ENCODE measurements at regions not wholly inside any gene's neighbourhood (a gene's known extent, or its start where the extent isn't known, plus 50 kb on each side); places are given as distances from the start of the nearest gene placed in this dataset.
"Not testable (repeated sequence)": the region's sequence is repeated elsewhere in the genome, so short reads cannot be mapped to it uniquely, and the experiment has no call there.

DNA sequence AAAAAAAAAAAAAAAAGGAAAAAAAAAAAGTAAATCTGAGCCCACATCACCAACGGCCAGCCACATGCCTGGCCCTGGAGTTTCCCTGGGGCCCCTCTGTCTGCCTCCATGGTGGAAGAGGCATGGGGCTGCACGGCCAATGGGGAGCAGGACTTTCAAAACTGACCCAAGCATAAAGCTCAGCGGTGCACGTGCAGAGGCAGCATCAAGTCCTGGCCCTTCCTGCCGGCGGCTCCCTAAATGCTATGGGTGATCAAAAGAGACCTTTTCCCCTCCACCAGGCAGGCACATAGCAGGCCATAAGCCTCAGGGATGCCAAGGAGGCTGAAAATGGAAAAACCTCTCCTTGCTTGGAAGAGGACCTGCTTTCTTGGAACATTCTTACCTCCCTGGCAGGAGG lies 94.3 kb downstream of the OAT start:
- DNase-seq = no peak

DNA sequence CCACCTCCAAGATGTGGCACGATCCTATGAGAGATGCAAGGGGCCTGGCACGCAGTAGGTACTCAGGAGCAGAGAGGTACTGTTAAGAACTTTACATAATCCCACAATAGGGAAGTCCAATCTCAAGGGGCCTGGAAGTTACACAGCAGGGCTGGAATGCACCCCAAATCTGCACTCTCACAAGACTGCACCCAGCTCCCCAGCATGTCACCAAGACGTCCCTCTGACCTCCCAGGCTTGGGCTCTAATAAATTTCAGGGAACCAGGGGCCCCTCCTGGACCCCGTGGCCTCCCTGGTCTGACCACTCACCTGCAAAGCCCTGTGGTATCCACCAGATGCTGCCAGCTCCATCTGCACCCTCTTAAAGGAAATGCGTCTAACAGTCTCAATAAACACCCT lies 94.9 kb downstream of the OAT start:
- DNase-seq = no peak

DNA sequence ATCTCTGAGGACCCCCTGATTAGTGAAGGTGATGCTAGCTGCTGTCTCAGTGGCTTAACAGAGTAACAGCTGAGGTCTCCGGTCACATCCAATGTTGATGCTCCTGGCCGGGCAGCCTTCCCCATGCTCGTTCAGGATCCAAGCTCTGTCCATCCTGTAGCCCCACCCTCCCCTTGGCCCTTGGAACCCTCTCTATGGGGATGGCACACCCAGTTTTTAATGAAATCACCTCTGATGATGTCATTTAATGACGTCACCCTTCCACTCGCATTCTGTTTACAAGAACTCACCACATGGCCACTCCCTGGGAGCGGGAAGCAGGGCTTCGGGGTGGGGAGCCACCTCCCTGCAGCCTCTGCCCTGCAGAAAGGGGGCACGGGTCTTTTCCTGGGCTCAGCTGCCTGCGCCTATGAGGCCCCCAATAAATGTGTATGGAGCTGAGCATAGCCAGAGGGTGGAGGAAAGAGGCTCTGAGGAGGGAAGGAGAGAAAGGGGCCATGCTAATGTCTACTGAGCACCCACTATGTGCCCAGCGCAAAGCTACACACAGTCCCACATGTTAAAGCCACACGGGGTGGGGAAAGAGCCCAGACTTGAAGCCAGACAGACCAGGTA lies 95.5 kb downstream of the OAT start:
- DNase-seq = no peak

DNA sequence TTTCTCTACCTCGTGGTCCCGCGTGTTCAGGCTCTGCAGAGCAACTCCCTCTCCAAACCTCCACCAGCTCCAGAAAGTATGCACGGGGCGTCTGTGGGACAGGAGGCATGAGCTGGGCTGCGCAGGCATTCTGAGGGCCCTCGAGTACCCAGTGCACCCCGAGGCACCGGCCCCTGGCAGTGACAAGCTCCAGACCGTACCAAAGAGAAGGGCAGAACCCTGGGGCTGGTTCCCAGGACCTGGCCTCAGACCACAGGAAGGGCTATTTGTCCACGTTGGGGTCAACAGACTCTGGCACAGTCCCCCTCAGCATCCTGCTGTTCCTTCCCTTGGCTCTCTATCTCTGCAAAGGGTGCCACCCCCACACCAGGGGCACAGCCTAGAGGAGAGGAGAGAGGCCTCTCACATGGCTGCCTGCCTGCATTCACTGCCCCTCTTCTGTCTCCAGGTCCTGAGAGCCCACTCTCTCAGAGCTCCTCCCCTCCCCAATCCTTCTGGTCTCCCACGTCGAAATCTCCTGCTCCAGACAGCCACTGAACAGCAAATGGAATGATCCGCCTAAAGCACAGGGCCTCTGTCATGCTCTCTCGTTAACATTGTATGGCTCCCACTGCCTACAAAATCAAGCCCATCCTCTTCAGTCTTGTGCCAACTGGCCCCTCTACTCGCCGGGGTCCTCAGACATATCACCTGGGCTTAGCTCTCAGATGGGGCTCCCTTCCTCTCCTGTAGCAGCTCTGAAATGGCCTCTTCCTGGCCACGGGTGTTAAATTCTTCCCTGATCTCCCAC lies 96.3 kb downstream of the OAT start:
- no peak for DNase-seq

DNA sequence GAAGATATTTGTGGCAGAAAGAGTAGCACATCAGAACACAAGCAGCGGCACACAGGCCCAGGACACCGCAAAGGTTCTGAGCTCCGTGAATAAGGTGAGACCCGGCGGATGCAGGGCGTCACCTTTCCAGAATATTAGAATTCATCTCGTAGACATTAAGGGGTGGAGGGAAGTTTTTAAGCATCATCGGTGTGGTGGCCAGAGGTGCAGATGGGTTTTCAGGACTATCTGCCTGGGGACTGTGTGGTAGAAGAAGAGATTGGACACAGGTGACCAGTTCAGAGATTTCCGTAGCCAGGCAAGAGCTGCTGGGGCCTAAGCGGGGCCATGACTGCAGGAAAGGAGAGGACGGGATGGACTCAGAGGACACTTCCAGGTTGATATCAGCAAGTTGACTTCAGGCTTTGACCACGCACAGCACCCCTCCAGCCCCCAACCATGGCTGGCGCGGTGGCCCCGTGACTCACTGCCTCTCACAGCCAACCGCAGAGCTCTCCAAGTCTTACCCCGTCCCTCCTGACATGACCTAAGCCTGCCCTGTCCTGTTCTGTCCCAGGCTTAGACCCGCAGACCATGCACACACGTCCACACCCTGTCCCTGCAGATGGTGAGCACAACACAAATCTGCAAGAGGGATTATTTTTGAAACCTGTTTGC lies 97.2 kb downstream of the OAT start:
- no peak for DNase-seq

DNA sequence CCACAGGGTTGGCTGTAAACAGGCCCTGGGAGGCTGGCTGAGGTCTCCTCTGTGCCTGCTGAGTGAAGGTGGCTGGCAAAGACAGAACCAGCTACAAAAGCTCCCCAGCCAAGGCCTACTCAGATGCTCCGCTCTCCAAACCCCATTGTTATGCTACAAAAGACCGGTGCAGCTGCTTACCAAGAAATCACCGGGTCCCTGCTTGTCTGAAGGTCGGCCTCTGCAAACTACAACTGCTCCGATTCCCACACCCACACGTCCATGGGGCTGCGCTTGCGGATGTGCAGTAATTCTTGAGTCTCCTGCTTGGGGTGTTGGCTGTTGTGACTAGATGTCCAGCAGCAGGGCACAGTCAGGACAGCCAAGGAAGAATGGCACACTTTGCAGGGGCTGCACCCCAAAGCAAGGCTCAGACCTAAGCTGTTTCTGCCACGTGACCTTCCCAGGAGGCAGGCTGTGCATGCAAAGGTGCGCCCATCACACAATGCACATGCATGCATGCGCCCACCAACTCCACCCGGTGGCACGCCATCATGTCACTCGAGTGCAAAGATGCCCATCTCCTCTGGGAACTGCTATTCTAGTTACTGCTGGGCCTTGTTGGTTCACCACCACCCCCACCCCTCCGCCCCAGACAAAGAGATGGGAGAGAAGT lies 97.8 kb downstream of the OAT start:
- DNase-seq = no peak

DNA sequence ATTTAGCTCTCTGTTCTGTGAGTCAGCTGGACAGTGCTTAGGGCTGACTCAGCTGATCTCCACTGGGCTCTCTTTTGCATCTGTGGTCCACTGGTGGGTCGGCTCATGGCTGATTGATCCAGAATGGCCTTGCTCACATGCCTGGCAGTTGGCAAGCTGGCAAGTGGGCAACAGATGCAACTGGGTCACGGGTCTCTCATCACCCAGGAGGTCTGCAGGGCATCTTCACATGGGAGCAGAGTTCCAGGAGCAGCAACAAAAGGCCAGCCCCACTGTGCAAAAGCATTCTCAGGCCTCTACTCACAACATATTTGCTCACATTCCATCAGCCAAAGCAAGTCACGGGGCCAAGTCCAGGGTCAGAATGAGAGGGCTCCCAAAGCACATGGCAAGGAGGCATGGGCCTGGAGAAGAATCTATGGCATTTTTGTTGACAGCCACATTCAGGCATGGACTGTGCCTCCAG lies 98.8 kb downstream of the OAT start:
- no peak for DNase-seq

DNA sequence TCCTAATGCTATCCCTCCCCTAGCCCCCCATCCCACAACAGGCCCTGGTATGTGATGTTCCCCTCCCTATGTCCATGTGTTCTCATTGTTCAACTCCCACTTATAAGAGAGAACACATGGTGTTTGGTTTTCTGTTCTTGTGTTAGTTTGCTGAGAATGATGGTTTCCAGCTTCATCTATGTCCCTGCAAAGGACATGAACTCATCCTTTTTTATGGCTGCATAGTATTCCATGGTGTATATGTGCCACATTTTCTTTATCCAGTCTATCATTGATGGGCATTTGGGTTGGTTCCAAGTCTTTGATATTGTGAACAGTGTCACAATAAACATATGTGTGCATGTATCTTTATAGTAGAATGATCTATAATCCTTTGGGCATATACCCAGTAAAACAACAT lies 99.2 kb downstream of the OAT start:
- not testable (repeated sequence) for DNase-seq

DNA sequence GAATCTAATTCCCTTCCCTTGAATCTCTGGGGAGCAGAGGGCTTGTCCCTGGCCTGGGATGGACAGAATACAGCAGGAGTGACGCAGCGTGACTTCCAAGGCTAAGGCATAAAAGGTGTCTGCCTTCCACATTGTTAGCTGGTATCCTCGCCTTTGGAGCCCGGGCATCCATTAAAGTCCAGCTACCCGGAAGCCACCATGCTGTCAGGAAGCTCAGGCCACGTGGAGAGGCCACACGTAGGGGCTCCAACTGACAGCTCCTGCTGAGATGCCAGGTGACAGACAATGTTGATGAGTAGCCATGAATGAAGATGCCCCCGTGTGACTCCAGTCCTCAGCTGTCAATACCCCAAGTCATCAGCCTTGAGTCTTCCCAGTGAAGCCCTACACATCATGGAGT lies 99.9 kb downstream of the OAT start:
- DNase-seq = no peak

DNA sequence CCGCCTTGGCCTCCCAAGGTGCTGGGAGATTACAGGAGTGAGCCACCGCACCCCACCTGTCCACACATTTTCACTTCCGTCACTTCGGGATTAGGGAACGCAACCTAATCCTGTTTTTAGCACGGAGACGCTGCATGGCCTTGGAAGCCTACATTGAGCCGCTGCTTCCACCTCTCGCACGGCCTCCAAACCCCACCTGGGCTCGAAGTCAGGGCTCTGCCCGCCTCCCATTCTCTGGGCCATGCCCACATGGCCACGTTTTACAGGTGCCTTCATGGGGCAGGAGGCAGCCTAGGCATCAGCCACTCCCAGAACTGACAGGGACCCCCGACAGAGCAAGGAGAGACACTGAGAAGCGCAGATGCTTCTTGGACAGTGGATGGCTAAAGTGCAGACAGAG lies 100.6 kb downstream of the OAT start:
- no peak for DNase-seq

DNA sequence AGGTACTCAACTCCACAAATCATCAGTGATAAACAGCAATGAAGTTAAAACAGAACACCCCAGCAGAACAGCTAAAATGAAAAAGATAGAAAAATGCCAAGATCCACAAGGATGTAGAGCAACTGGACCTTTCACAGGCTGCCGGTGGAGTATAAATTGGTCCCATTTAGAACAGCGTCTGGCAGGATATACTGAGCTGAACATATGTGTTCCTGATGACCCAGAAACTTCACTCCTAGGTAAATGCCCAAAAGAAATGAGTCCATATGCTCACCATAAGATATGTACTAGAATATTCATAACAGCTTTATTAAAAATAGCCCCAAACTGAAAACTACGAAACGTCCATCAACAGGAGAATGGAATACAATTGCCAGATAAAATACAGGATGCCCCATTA lies 102.4 kb downstream of the OAT start:
- no peak for DNase-seq

DNA sequence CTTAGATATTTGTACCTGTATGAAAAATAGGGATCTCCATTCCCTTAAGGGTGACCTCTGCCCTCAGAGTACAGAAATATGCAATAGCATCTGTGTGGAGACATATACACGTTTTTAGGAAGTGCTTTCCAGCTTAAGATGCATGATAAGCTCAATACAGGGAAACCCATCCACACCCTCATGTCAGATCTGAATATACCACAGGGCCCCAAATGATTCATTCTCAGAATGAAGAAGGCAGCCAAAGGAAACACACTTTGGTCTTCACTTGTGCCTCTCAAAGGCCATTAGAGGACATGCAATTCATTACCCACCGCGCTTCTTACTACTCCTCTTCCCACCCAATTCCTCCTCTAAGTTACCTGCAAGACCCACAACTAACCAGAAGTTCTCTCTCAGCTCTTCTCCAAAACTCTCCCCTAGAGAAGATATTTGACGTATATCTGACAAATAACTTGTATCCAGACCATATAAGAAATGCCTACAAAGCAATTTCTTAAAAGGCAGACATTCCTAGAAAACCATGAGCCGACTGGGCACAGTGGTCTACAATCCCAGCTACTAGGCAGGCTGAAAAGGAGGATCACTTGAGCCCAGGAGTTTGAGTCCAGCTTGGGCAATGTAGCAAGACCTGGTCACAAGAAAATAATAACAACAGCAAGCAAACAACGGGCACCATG lies 103.0 kb downstream of the OAT start:
- DNase-seq = peak; percentile 49

DNA sequence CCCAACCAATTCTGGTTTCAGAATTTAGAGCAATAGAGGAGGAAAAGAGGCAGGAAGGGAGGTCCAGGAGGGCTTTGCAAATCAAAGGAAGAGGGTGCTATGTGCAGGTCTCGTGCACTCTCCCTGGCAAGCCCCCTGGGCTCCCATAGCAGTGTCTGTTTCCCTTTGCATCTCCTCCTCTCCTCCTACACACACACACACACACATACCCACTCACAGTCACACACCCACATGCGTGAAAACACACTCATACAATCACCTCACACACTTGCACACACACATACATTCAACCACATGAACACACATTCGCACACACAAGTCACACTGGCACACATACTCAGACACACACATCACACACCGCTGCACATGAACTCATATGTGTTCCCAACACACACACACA lies 105.3 kb downstream of the OAT start:
- no peak for DNase-seq

DNA sequence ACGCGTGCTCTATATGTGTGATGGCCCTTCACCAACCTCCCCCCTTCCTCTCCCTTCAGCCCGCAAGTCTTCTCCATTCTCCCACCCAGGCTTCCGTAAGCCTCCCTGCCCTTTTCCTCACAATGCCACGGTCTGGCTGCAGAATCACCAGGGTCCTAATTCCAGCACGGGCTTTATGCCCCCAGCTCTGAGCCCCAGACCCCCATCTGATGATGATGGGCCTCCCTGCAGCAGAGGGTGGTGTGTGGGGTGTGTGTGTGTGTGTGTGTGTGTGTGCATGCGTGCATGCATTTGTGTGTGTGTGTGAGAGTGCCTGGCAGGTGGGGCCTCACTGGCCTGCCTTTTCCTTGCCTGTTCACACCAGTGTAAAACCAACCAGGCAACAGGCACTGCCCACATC lies 109.9 kb downstream of the OAT start:
- DNase-seq = no peak

DNA sequence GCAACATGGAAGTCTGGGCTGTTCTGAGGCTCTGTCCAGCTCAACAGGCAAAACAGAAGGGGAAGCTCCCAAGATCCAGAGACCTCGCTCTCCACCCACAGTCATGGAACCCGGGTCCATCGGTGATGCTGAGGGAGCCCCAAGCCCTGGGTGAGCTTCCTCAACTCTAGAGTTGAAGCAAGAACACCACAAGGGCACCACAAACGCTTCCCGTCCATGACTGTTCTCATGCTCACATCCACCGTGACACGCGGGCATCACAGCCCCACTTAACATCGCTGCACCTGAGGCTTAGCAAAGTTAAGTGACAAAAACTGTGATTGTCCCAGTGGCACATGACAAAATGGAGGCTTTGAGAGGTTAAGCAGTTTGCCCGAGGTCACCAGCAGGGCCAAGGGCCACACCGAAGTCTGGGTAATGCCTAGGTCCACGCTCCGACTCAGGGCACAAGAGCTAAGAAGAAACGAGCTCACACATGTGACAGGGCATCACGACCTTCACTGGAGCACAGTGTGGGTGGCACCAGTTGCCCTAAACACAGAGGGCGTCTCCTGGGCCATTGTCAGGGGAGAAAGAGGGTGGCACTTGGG lies 110.6 kb downstream of the OAT start:
- no peak for DNase-seq

DNA sequence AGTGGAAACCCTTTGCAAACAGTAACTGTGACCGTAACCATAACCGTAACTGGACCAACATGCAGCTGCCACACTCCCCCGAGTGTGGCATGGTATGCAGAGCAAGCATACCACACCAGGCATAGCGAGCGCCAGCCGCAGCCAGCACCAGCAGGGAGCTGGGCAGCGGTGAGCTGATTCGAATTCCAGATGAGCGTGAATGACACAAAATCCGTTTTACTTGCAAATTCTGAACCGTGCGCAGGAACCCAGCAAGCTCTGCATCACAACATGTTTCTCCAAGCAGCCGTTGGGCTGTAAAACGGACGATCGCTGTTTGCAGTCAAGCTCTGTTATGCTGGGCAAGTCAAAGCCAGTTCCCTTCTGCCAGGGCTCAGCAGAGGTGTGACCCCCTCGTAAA lies 111.1 kb downstream of the OAT start:
- no peak for DNase-seq

DNA sequence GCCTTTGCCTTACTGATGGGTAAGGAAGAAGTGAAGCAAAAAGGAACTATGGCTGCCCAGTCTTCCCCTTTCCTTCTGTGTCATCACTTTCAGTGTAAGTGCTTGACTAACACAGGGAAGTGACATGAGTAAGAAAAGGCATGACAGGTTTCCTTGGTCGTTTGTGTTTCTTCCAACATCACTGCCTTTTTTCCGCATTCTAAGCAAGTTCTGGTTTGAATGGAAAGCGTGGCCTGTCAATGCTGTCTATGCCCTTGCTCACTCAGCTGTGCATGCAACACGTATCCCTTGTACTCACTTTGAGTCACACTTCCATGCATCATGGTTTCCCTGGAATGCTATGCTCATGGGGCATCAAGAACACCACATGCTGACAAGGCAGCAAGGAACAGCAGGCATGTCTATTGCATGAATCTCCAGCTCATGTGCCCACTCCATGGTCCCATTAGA lies 111.8 kb downstream of the OAT start:
- DNase-seq = no peak

DNA sequence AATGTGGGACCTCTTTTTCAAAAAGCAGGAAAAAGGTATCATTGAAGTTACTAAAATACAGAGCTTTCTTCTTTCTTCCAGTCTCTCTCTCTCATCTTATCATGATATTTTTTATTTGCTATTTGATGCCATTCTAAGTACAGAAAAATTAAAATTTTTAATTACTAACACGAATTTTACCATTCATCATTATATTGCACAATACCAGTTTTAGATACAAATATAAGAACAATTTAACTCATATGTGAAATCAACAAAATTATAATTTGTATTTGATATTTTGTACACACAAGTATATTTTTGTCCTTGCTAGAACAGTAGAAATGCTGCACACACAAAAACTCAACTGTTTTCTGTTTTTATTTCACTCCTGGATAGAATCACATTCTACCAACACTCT lies 112.2 kb downstream of the OAT start:
- no peak for DNase-seq

DNA sequence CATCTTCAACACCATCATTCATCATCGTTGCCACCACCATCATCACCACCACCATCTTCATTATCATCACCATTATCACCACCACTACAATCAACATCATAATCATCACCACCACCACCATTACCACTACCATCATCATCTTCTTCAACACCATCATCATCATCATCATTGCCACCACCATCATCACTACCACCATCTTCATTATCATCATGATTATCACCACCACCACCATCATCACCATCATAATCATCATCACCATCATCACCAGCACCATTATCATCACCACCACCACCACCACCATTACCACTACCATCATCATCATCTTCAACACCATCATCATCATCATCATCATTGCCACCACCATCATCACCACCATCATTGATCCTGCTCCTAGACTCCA lies 112.7 kb downstream of the OAT start:
- DNase-seq = no peak

DNA sequence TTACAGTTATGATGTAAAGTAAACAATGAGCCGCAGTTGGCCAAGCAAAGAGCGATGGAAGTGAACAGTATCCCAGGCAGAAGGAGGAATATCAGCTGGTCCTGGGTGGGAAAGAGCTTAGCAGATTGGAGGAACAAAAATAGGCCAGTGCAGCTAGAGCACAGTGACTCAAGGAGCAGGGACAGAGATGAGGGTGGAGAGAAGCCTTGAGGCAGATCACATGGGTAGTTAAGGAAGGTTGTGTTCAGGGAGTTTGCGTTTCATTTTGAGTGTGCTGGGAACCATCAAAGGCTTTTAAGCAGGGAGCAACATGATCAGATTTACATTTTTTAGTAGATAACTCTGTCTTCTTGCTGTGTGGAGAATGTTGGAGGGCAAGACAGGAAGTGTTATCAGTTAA lies 113.6 kb downstream of the OAT start:
- no peak for DNase-seq

DNA sequence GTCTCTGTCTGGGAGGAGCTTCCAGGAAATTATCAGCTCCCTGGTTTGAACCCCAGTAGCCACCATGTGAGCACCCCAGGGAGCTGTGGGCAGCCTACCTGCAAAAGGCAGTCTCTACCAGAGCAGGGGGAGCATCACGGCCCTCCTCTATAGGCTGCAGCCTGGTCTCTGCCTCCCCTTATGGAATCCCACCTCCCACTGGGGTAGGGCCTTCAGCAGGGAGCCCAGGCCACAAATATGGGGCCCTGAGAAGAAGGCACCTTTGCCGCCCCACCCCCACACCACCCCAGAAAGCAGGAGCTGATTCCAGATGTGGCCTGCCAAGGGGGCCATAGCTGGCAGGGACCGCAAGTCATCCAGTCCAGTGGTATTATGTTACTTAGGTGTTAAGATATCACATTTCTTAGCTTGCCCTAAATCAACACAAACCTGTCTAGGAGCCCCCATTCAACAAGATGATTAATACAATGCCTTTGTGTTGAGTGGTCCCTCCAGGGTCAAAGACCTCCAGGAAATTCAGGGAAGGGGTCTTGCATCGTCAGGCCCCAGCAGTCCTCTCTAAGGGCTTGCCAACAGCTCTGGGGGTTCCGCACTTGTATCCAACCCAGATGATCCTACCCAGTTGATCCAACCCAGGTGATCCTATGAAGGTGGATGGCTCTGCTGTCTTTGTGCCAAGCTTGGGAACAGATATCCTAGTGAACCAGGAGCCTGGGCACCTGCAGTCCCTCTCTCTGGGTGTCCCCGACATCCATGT lies 114.9 kb downstream of the OAT start:
- no peak for DNase-seq

DNA sequence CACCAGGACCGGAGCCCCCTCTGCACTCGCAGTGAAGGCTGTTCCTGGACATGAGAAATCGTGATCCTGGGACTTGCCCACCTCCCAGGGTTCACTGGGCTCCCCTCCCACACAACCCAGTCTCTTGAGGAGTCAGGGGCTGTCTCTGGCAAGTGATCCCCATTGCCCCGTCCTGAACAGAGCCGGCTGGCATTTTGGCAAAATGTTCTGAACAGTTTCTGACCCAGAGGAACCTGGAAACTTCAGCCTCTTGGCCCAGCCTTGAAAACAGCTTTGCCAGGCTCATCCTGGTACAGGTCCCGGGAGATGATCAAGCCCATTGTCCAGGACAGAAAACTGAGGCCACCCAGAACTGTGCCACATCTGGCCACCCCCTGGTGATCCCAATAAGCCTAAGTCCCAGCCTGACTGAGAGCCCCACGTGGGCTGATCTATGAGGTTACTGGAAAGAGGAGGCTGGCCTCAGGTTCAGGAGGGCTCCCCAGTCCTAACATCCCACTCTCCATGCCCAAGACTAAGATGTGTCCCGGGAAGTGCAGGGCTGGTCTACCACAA lies 115.7 kb downstream of the OAT start:
- no peak for DNase-seq
